Breast epithelium (tissue), 3 donors: ENCODE measurements at regions not wholly inside any gene's neighbourhood (a gene's known extent, or its start where the extent isn't known, plus 50 kb on each side); places are given as distances from the start of the nearest gene placed in this dataset.

ENCODE experiments used
- CTCF ChIP-seq, 3 donors: fragments of 450-650 bp; IDR thresholded peaks; one replicate each; pipeline ENCODE4 v1.5.1; 2016 to 2017; ENCODE audit warnings: antibody characterized with exemption in 3 of 3, mild to moderate bottlenecking in 3 of 3, moderate library complexity in 3 of 3
- POLR2A ChIP-seq: fragments of 450-650 bp; IDR thresholded peaks from one replicate; pipeline ENCODE4 v1.6.1; 2016; ENCODE audit warnings: antibody characterized with exemption, mild to moderate bottlenecking, moderate library complexity
- POLR2AphosphoS5 ChIP-seq, 3 donors: sonication (generic); formaldehyde crosslinking; IDR thresholded peaks; one replicate each; pipeline ENCODE4 v1.6.1; 2017; ENCODE audit warnings: antibody characterized with exemption in 3 of 3

- TF ChIP-seq CTCF (IDR thresholded peaks at IDR 0.05) (no peak), POLR2AphosphoS5 (IDR thresholded peaks at IDR 0.05) (no peak), POLR2A (no peak)
Observed at GRCh38 chr3:117651246-117651645, 941.7 kb downstream of the TUSC7 start.
